ENCODE measurements at regions not wholly inside any gene's neighbourhood (a gene's known extent, or its start where the extent isn't known, plus 50 kb on each side); places are given as distances from the start of the nearest gene placed in this dataset.
"Not testable (repeated sequence)": the region's sequence is repeated elsewhere in the genome, so short reads cannot be mapped to it uniquely, and the experiment has no call there.

DNA sequence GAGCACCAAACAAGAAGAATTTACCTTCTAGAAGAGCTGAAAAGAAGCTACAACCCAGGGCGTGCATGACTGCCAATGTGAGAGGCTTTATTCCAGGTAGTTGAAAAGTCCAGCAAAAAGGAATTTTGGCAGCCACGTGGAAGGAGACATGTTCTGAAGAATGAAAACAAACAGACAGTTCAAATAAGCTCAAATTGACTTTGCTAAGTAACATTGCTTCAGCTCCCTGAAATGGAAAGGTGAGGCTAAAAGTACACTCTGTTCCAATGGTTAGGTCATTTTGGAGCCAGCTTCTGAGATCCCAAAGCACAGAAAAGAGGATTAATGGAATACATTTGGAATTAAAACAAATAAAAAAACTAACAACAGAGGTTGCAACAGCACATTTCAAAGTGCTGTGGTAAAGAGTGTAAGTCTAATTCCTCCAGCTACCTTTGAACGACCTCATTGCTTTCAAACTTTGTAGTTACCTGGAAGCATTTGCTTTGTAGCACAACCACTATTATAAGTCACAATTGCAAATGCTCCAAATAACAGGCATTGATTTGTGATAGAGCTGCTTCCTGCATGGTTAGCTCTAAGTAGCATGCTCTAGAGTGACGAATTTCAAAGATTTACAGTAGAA lies 405.3 kb upstream of the EDA2R start:
- no peak for TF ChIP-seq PAX5 (IDR thresholded peaks at IDR 0.05; ENCODE audit: insufficient read depth, low read length, severe bottlenecking)
- TF ChIP-seq SPI1 (IDR thresholded peaks at IDR 0.05; ENCODE audit: low read depth, low read length) = no peak
- no peak for TF ChIP-seq POLR2AphosphoS5 (IDR thresholded peaks at IDR 0.05; ENCODE audit: low read depth, low read length)
- TF ChIP-seq TAF1 (IDR thresholded peaks at IDR 0.05; ENCODE audit: low read depth, low read length) = no peak
- TF ChIP-seq POLR2A (IDR thresholded peaks at IDR 0.05; ENCODE audit: low read depth, low read length) = no peak
- no peak for TF ChIP-seq POU2F2 (IDR thresholded peaks at IDR 0.05; ENCODE audit: low read depth, low read length)
- DNase-seq (ENCODE audit: insufficient read length, low spot score) (no peak), FAIRE-seq (no peak)

DNA sequence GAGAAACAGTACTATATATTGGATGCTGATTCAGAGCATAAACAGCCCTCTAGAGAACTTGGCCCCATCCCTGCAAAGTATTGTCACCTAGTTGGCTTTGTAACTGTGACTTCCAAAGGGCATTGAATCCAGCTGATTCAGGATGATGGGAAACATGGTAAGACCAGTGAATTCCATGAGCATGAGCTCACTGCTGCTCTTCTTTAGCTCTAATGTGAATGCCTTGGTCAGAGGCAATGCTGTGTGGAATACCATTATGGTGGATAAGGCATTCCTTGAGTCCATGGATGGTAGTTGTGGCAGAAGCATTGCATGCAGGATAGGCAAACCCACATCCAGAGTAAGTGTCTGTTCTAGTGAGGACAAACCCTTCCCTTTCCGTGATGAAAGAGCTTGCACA lies 365.6 kb upstream of the EDA2R start:
- FAIRE-seq (no peak), DNase-seq (ENCODE audit: insufficient read length, low spot score) (no peak)
- TF ChIP-seq POU2F2 (IDR thresholded peaks at IDR 0.05; ENCODE audit: low read depth, low read length) (no peak), POLR2AphosphoS5 (IDR thresholded peaks at IDR 0.05; ENCODE audit: low read depth, low read length) (no peak), POLR2A (IDR thresholded peaks at IDR 0.05; ENCODE audit: low read depth, low read length) (no peak), TAF1 (IDR thresholded peaks at IDR 0.05; ENCODE audit: low read depth, low read length) (no peak), SPI1 (IDR thresholded peaks at IDR 0.05; ENCODE audit: low read depth, low read length) (no peak), PAX5 (IDR thresholded peaks at IDR 0.05; ENCODE audit: insufficient read depth, low read length, severe bottlenecking) (no peak)

DNA sequence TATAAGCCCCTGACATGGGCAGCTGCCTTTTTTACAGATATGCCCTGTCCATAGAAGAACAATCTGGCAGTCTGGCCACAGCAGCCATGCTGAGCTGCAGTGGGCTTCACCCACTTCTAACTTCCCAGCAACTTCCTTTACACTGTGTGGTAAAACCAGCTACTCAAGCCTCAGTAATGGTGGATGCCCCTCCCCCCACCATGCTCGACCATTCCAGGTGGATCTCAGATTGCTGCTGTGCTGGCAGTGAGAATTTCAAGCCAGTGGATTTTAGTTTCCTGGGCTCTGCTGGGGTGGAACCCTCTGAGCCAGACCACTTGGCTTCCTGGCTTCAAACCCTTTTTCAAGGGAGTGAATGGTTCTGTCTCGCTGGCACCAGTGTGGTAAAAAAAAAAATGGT lies 355.9 kb upstream of the EDA2R start:
- TF ChIP-seq POLR2A (IDR thresholded peaks at IDR 0.05; ENCODE audit: low read depth, low read length) = no peak
- TF ChIP-seq SPI1 (IDR thresholded peaks at IDR 0.05; ENCODE audit: low read depth, low read length) = no peak
- TF ChIP-seq PAX5 (IDR thresholded peaks at IDR 0.05; ENCODE audit: insufficient read depth, low read length, severe bottlenecking) = no peak
- TF ChIP-seq POU2F2 (IDR thresholded peaks at IDR 0.05; ENCODE audit: low read depth, low read length) = no peak
- no peak for TF ChIP-seq POLR2AphosphoS5 (IDR thresholded peaks at IDR 0.05; ENCODE audit: low read depth, low read length)
- FAIRE-seq (no peak), DNase-seq (ENCODE audit: insufficient read length, low spot score) (no peak)

DNA sequence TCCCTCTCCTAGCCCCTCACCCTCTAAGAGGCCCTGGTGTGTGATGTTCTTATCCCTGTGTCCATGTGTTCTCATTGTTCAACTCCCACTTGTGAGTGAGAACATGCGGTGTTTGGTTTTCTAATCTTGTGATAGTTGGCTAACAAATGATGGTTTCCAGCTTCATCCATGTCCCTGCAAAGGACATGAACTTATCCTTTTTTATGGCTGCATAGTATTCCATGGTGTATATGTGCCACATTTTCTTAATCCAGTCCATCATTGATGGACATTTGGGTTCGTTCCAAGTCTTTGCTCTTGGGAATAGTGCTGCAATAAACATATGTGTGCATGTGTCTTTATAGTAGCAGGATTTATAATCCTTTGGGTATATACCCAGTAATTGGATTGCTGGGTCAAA lies 353.2 kb upstream of the EDA2R start:
- not testable (repeated sequence) for DNase-seq (ENCODE audit: insufficient read length, low spot score); FAIRE-seq

DNA sequence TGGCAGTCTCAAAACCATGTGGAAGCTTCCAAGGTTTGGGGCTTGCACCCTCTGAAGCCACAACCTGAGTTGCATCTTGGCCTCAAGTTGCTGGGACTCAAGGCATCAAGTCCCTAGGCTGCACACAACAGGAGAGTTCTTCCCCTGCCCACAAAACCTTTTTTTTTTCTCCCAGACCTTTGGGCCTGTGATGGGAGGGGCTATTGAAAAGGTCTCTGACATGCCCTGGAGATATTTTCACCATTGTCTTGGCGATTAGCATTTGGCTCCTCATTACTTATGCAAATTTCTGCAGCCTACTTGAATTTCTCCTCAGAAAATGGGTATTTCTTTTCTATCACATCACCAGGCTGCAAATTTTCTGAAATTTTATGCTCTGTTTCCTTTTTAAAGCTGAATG lies 349.5 kb upstream of the EDA2R start:
- no peak for FAIRE-seq
- DNase-seq (ENCODE audit: insufficient read length, low spot score) = no peak
- TF ChIP-seq PAX5 (IDR thresholded peaks at IDR 0.05; ENCODE audit: insufficient read depth, low read length, severe bottlenecking) (no peak), POU2F2 (IDR thresholded peaks at IDR 0.05; ENCODE audit: low read depth, low read length) (no peak), SPI1 (IDR thresholded peaks at IDR 0.05; ENCODE audit: low read depth, low read length) (no peak), POLR2AphosphoS5 (IDR thresholded peaks at IDR 0.05; ENCODE audit: low read depth, low read length) (no peak), TAF1 (IDR thresholded peaks at IDR 0.05; ENCODE audit: low read depth, low read length) (no peak), POLR2A (IDR thresholded peaks at IDR 0.05; ENCODE audit: low read depth, low read length) (no peak)

DNA sequence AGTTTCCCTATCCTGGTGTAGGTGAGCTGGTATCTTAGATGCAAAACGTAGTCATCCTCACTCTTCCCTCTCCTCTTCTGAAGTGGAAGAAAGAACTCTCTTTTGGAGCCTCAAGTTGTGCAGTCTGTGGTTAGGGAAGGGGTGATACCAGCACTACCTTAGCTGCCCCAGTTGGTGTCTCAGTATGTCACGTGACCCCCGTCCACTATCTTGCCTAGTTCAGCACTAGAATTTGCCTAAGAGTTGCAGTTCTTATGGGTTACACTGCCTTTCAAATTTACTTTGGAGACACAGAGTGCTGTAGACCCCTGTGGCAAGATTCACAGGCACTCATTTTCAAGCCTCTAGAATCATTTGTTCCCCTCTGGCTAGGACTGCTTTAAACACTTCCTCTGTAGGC lies 322.8 kb upstream of the EDA2R start:
- FAIRE-seq = no peak
- TF ChIP-seq POLR2AphosphoS5 (IDR thresholded peaks at IDR 0.05; ENCODE audit: low read depth, low read length) = no peak
- no peak for TF ChIP-seq POU2F2 (IDR thresholded peaks at IDR 0.05; ENCODE audit: low read depth, low read length)
- TF ChIP-seq PAX5 (IDR thresholded peaks at IDR 0.05; ENCODE audit: insufficient read depth, low read length, severe bottlenecking) = no peak
- no peak for TF ChIP-seq POLR2A (IDR thresholded peaks at IDR 0.05; ENCODE audit: low read depth, low read length)
- no peak for TF ChIP-seq SPI1 (IDR thresholded peaks at IDR 0.05; ENCODE audit: low read depth, low read length)

DNA sequence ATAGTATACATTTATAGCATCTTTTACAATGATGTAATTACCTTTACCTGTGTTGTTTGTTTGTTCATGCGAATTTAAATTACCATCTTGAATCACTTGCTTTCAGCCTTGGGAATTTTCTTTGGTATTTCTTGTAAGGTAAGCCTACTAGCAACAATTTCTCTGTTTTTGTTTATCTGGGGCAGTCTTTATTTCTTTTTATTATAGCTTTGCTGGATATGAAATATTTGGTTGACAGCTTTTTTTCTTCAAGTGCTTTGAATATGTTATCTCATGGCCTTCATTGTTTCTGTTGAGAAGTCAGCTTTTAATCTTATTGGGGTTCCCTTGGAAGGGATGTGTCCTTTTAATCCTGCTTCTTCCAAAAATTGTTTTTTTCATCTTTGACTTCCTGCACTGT lies 292.8 kb upstream of the EDA2R start:
- TF ChIP-seq POLR2A (IDR thresholded peaks at IDR 0.05; ENCODE audit: low read depth, low read length) (no peak), SPI1 (IDR thresholded peaks at IDR 0.05; ENCODE audit: low read depth, low read length) (no peak), TAF1 (IDR thresholded peaks at IDR 0.05; ENCODE audit: low read depth, low read length) (no peak), PAX5 (IDR thresholded peaks at IDR 0.05; ENCODE audit: insufficient read depth, low read length, severe bottlenecking) (no peak)
- DNase-seq (ENCODE audit: insufficient read length, low spot score) (no peak), FAIRE-seq (no peak)

More for the DNA sequence above, 322.8 kb upstream of the EDA2R start:
- no peak for DNase-seq (ENCODE audit: insufficient read length, low spot score)

DNA sequence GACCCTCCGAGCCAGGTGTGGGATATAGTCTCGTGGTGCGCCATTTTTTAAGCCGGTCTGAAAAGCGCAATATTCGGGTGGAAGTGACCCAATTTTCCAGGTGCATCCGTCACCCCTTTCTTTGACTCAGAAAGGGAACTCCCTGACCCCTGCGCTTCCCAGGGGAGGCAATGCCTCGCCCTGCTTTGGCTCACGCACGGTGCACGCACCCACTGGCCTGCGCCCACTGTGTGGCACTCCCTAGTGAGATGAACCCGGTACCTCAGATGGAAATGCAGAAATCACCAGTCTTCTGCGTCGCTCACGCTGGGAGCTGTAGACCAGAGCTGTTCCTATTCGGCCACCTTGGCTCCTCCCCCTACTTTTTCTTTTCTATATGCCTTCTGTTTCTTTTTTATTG lies 291.6 kb upstream of the EDA2R start:
- DNase-seq (ENCODE audit: insufficient read length, low spot score); FAIRE-seq: not testable (repeated sequence)

DNA sequence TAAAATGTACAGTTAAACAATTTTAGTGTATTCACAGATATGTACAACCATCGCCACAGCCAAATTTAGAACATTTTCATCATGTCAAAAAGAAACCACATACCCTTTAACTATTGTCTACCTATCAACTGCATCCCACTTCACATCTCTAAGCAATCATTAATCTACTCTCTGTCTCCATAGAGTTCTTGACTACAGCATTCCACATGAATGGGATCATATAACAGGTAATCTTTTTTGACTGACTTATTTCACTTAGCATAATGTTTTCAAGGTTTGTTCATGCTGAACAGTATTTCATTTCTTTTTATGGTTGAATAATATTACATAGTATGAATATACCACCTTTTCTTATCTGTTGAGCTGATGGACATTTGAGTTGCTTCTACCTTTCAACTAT lies 281.4 kb upstream of the EDA2R start:
- no peak for TF ChIP-seq POU2F2 (IDR thresholded peaks at IDR 0.05; ENCODE audit: low read depth, low read length)
- no peak for TF ChIP-seq SPI1 (IDR thresholded peaks at IDR 0.05; ENCODE audit: low read depth, low read length)
- TF ChIP-seq POLR2A (IDR thresholded peaks at IDR 0.05; ENCODE audit: low read depth, low read length) = no peak
- TF ChIP-seq PAX5 (IDR thresholded peaks at IDR 0.05; ENCODE audit: insufficient read depth, low read length, severe bottlenecking) = no peak
- TF ChIP-seq POLR2AphosphoS5 (IDR thresholded peaks at IDR 0.05; ENCODE audit: low read depth, low read length) = no peak
- TF ChIP-seq TAF1 (IDR thresholded peaks at IDR 0.05; ENCODE audit: low read depth, low read length) = no peak
- DNase-seq (ENCODE audit: insufficient read length, low spot score) (no peak), FAIRE-seq (no peak)

DNA sequence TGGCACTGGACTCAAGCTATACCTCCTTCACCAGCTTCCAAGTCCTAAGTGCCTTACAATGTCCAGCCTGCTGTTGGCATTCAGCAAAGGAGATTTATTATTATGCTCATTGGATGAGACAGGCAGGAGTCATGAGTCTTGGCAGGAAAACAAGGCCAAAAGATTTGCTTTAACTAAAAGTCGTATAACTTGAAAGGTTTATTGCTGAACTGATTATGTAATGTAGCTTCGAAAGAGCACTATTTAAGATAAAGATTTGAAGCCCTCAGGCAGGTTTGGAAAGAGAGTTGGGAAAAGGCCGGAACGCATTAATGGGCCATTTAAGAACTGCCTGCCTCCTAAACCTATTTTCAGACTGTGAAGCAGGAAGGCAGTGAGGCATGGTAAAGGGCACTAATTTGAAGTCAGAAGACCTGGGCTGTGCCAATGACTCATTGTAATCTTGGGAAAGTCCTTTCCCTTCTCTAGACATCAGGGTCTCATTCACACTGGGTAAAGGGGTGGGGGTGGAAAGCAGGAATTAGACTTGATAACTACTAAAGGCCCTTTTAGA lies 280.5 kb upstream of the EDA2R start:
- TF ChIP-seq SPI1 (IDR thresholded peaks at IDR 0.05; ENCODE audit: low read depth, low read length) (no peak), POU2F2 (IDR thresholded peaks at IDR 0.05; ENCODE audit: low read depth, low read length) (no peak), PAX5 (IDR thresholded peaks at IDR 0.05; ENCODE audit: insufficient read depth, low read length, severe bottlenecking) (no peak), TAF1 (IDR thresholded peaks at IDR 0.05; ENCODE audit: low read depth, low read length) (no peak), POLR2AphosphoS5 (IDR thresholded peaks at IDR 0.05; ENCODE audit: low read depth, low read length) (no peak), POLR2A (IDR thresholded peaks at IDR 0.05; ENCODE audit: low read depth, low read length) (no peak)
- DNase-seq (ENCODE audit: insufficient read length, low spot score) (no peak), FAIRE-seq (no peak)
